HEK293 (cell line): ENCODE measurements at regions not wholly inside any gene's neighbourhood (a gene's known extent, or its start where the extent isn't known, plus 50 kb on each side); places are given as distances from the start of the nearest gene placed in this dataset.

Experiments
- ATF2 ChIP-seq: fragments of 450-650 bp; formaldehyde crosslinking; IDR thresholded peaks from 2 replicates; pipeline ENCODE4 v1.5.1; 2016; ENCODE audit warnings: missing biosample characterization, missing genetic modification characterization, low read depth
- CTCF ChIP-seq: fragments of 450-650 bp; formaldehyde crosslinking; IDR thresholded peaks from 2 replicates; pipeline ENCODE4 v1.5.1; 2016; ENCODE audit warnings: missing biosample characterization, missing genetic modification characterization
- KLF9 ChIP-seq: fragments of 450-650 bp; formaldehyde crosslinking; IDR thresholded peaks from 2 replicates; pipeline ENCODE4 v1.5.1; 2016; ENCODE audit warnings: missing biosample characterization, missing genetic modification characterization, low read depth
- REST ChIP-seq: fragments of 450-650 bp; formaldehyde crosslinking; IDR thresholded peaks from 2 replicates; pipeline ENCODE4 v1.5.1; 2016; ENCODE audit warnings: missing biosample characterization, missing genetic modification characterization
- ZNF138 ChIP-seq: fragments of 450-650 bp; formaldehyde crosslinking; IDR thresholded peaks from 2 replicates; pipeline ENCODE4 v1.5.1; 2016; ENCODE audit warnings: missing biosample characterization, missing genetic modification characterization, borderline replicate concordance
- ZNF274 ChIP-seq, 2 experiments: fragments of 200-500 bp in 1 of 2; fragments of 450-650 bp in 1 of 2; sonication (Bioruptor generic) in 1 of 2; formaldehyde crosslinking in 1 of 2; IDR thresholded peaks; 2 replicates each; pipeline versions ENCODE4 v1.5.1 to v1.6.1; 2014 to 2016; ENCODE audit warnings: borderline replicate concordance in 1 of 2, inconsistent platforms in 1 of 2, low read length in 1 of 2, missing biosample characterization in 1 of 2, missing genetic modification characterization in 1 of 2
- ZNF473 ChIP-seq: fragments of 450-650 bp; formaldehyde crosslinking; IDR thresholded peaks from 2 replicates; pipeline ENCODE4 v1.5.1; 2017; ENCODE audit warnings: missing biosample characterization, missing genetic modification characterization
- ZNF707 ChIP-seq: fragments of 450-650 bp; formaldehyde crosslinking; IDR thresholded peaks from 2 replicates; pipeline ENCODE4 v1.5.1; 2016; ENCODE audit warnings: missing biosample characterization, missing genetic modification characterization

GRCh38 chr1:102071451-102071850, 74.7 kb upstream of the OLFM3 start:
- TF ChIP-seq CTCF (tag by site-specific recombination) (no peak), ZNF274 (IDR thresholded peaks at IDR 0.05; ENCODE audit: low read length) (no peak), ZNF274 (tag by site-specific recombination; IDR thresholded peaks at IDR 0.05; ENCODE audit: borderline replicate concordance) (no peak), ATF2 (tag by site-specific recombination) (no peak), KLF9 (tag by site-specific recombination) (no peak), ZNF707 (tag by site-specific recombination) (no peak), ZNF473 (tag by site-specific recombination) (no peak), REST (tag by site-specific recombination) (no peak), ZNF138 (tag by site-specific recombination) (no peak)
